HepG2 (cell line): ENCODE measurements at regions not wholly inside any gene's neighbourhood (a gene's known extent, or its start where the extent isn't known, plus 50 kb on each side); places are given as distances from the start of the nearest gene placed in this dataset.

Experiments
- HOXA5 ChIP-seq: sonication (generic); formaldehyde crosslinking; IDR thresholded peaks from 2 replicates; pipeline ENCODE4 v1.4.0; 2020; ENCODE audit warnings: missing genetic modification reagents
- RBFOX2 ChIP-seq: fragments of 200-400 bp; formaldehyde crosslinking; IDR thresholded peaks from 2 replicates; pipeline ENCODE4 v1.6.1; 2017; ENCODE audit warnings: low read depth, mild to moderate bottlenecking, low read length
- YEATS2 ChIP-seq: sonication (generic); formaldehyde crosslinking; IDR thresholded peaks from 2 replicates; pipeline ENCODE4 v1.4.0; 2020; ENCODE audit warnings: missing genetic modification reagents, borderline replicate concordance
- ZBTB3 ChIP-seq: sonication (generic); formaldehyde crosslinking; IDR thresholded peaks from 2 replicates; pipeline ENCODE4 v1.4.0; 2020; ENCODE audit warnings: low read depth, mild to moderate bottlenecking, moderate library complexity, missing genetic modification reagents, borderline replicate concordance
- ZNF121 ChIP-seq: sonication (generic); formaldehyde crosslinking; IDR thresholded peaks from 2 replicates; pipeline ENCODE4 v1.5.0; 2020; ENCODE audit warnings: mild to moderate bottlenecking, missing genetic modification reagents
- ZNF343 ChIP-seq: sonication (generic); formaldehyde crosslinking; IDR thresholded peaks from 2 replicates; pipeline ENCODE4 v1.4.0; 2020; ENCODE audit warnings: mild to moderate bottlenecking, missing genetic modification reagents
- ZNF724P ChIP-seq: sonication (generic); formaldehyde crosslinking; IDR thresholded peaks from 2 replicates; pipeline ENCODE4 v1.8.0; 2022; ENCODE audit warnings: missing genetic modification reagents, borderline replicate concordance
- TF ChIP-seq, protein P1 (sequence below): sonication (generic); formaldehyde crosslinking; IDR thresholded peaks from 2 replicates; pipeline ENCODE4 v1.9.0; 2021; ENCODE audit warnings: mild to moderate bottlenecking, missing genetic modification reagents
- TF ChIP-seq, protein P2 (sequence below): sonication (generic); formaldehyde crosslinking; IDR thresholded peaks from 2 replicates; pipeline ENCODE4 v1.4.0; 2020; ENCODE audit warnings: missing genetic modification reagents
- TF ChIP-seq, protein P3 (sequence below): IDR thresholded peaks from 2 replicates; pipeline ENCODE4 v1.4.0; 2020; ENCODE audit warnings: mild to moderate bottlenecking, missing genetic modification reagents
- TF ChIP-seq, protein P4 (sequence below): sonication (generic); formaldehyde crosslinking; IDR thresholded peaks from 2 replicates; pipeline ENCODE4 v1.8.0; 2022; ENCODE audit warnings: mild to moderate bottlenecking, missing genetic modification reagents; ENCODE audit not compliant: insufficient replicate concordance

DNA sequence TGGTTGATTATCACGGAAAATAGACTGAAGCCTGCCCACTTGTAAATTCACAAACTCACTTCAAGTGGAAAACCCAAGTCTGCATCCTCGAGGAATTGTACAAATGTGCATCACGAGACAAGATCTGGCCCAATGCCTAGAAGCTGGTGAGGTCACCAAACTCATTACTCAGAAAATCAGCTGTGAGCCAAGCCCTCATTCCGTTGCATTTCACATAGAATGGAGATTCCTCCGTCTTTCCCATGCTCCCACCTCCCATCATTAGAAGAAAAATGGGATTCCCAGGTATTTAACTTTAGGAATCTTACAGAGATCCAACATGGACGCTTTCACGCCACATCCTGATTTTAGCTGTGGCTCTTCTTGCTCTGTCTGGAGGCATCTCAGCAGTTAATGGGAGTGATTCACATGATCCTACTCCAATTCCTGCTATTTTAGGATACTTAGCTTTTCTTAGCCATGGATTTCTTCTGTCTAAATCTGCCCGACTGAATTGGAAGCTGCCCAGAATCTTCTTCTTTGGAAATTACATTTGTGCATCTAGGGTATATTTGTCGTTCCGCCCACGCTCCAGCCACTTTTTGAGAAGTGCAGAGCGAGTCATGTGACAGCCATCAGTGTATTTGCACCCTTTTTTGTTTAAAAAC is 68.7 kb upstream of the STMND1 start (continued):
- TF ChIP-seq, protein P1, sequence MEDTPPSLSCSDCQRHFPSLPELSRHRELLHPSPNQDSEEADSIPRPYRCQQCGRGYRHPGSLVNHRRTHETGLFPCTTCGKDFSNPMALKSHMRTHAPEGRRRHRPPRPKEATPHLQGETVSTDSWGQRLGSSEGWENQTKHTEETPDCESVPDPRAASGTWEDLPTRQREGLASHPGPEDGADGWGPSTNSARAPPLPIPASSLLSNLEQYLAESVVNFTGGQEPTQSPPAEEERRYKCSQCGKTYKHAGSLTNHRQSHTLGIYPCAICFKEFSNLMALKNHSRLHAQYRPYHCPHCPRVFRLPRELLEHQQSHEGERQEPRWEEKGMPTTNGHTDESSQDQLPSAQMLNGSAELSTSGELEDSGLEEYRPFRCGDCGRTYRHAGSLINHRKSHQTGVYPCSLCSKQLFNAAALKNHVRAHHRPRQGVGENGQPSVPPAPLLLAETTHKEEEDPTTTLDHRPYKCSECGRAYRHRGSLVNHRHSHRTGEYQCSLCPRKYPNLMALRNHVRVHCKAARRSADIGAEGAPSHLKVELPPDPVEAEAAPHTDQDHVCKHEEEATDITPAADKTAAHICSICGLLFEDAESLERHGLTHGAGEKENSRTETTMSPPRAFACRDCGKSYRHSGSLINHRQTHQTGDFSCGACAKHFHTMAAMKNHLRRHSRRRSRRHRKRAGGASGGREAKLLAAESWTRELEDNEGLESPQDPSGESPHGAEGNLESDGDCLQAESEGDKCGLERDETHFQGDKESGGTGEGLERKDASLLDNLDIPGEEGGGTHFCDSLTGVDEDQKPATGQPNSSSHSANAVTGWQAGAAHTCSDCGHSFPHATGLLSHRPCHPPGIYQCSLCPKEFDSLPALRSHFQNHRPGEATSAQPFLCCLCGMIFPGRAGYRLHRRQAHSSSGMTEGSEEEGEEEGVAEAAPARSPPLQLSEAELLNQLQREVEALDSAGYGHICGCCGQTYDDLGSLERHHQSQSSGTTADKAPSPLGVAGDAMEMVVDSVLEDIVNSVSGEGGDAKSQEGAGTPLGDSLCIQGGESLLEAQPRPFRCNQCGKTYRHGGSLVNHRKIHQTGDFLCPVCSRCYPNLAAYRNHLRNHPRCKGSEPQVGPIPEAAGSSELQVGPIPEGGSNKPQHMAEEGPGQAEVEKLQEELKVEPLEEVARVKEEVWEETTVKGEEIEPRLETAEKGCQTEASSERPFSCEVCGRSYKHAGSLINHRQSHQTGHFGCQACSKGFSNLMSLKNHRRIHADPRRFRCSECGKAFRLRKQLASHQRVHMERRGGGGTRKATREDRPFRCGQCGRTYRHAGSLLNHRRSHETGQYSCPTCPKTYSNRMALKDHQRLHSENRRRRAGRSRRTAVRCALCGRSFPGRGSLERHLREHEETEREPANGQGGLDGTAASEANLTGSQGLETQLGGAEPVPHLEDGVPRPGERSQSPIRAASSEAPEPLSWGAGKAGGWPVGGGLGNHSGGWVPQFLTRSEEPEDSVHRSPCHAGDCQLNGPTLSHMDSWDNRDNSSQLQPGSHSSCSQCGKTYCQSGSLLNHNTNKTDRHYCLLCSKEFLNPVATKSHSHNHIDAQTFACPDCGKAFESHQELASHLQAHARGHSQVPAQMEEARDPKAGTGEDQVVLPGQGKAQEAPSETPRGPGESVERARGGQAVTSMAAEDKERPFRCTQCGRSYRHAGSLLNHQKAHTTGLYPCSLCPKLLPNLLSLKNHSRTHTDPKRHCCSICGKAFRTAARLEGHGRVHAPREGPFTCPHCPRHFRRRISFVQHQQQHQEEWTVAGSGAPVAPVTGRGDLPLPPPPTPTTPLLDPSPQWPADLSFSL = no peak
- no peak for TF ChIP-seq ZNF724P
- no peak for TF ChIP-seq ZNF343 (CRISPR knock-in tag)
- TF ChIP-seq, protein P2, sequence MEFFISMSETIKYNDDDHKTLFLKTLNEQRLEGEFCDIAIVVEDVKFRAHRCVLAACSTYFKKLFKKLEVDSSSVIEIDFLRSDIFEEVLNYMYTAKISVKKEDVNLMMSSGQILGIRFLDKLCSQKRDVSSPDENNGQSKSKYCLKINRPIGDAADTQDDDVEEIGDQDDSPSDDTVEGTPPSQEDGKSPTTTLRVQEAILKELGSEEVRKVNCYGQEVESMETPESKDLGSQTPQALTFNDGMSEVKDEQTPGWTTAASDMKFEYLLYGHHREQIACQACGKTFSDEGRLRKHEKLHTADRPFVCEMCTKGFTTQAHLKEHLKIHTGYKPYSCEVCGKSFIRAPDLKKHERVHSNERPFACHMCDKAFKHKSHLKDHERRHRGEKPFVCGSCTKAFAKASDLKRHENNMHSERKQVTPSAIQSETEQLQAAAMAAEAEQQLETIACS (CRISPR knock-in tag) = no peak
- no peak for TF ChIP-seq RBFOX2
- TF ChIP-seq, protein P3, sequence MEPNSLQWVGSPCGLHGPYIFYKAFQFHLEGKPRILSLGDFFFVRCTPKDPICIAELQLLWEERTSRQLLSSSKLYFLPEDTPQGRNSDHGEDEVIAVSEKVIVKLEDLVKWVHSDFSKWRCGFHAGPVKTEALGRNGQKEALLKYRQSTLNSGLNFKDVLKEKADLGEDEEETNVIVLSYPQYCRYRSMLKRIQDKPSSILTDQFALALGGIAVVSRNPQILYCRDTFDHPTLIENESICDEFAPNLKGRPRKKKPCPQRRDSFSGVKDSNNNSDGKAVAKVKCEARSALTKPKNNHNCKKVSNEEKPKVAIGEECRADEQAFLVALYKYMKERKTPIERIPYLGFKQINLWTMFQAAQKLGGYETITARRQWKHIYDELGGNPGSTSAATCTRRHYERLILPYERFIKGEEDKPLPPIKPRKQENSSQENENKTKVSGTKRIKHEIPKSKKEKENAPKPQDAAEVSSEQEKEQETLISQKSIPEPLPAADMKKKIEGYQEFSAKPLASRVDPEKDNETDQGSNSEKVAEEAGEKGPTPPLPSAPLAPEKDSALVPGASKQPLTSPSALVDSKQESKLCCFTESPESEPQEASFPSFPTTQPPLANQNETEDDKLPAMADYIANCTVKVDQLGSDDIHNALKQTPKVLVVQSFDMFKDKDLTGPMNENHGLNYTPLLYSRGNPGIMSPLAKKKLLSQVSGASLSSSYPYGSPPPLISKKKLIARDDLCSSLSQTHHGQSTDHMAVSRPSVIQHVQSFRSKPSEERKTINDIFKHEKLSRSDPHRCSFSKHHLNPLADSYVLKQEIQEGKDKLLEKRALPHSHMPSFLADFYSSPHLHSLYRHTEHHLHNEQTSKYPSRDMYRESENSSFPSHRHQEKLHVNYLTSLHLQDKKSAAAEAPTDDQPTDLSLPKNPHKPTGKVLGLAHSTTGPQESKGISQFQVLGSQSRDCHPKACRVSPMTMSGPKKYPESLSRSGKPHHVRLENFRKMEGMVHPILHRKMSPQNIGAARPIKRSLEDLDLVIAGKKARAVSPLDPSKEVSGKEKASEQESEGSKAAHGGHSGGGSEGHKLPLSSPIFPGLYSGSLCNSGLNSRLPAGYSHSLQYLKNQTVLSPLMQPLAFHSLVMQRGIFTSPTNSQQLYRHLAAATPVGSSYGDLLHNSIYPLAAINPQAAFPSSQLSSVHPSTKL (CRISPR knock-in tag) = no peak
- no peak for TF ChIP-seq ZNF121 (CRISPR knock-in tag)
- TF ChIP-seq, protein P4, sequence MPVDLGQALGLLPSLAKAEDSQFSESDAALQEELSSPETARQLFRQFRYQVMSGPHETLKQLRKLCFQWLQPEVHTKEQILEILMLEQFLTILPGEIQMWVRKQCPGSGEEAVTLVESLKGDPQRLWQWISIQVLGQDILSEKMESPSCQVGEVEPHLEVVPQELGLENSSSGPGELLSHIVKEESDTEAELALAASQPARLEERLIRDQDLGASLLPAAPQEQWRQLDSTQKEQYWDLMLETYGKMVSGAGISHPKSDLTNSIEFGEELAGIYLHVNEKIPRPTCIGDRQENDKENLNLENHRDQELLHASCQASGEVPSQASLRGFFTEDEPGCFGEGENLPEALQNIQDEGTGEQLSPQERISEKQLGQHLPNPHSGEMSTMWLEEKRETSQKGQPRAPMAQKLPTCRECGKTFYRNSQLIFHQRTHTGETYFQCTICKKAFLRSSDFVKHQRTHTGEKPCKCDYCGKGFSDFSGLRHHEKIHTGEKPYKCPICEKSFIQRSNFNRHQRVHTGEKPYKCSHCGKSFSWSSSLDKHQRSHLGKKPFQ = no peak
- TF ChIP-seq ZBTB3 = no peak
- TF ChIP-seq YEATS2 = no peak
- no peak for TF ChIP-seq HOXA5 (CRISPR knock-in tag)
- TF ChIP-seq, all 625 proteins: peak for 0
